Adrenal gland (tissue), 5 donors: ENCODE measurements at regions not wholly inside any gene's neighbourhood (a gene's known extent, or its start where the extent isn't known, plus 50 kb on each side); places are given as distances from the start of the nearest gene placed in this dataset.

Experiments
- POLR2A ChIP-seq, 2 donors: fragments of 450-650 bp; IDR thresholded peaks; one replicate each; pipeline ENCODE4 v1.6.1; 2017; ENCODE audit warnings: antibody characterized with exemption in 2 of 2, mild to moderate bottlenecking in 2 of 2, moderate library complexity in 1 of 2
- TF ChIP-seq, protein P1 (sequence below), 6 experiments: fragments of 450-650 bp in 4 of 6; fragments of 200-600 bp in 2 of 6; sonication (generic) in 1 of 6; IDR thresholded peaks; 1 replicate in 5 of 6; 2 replicates in 1 of 6; pipeline versions ENCODE4 v1.5.1 to v1.8.0; 2016 to 2021; ENCODE audit warnings: antibody characterized with exemption in 6 of 6, mild to moderate bottlenecking in 2 of 6, moderate library complexity in 1 of 6
- donor health status: DM: no; HTN: no; CAD: no.

DNA sequence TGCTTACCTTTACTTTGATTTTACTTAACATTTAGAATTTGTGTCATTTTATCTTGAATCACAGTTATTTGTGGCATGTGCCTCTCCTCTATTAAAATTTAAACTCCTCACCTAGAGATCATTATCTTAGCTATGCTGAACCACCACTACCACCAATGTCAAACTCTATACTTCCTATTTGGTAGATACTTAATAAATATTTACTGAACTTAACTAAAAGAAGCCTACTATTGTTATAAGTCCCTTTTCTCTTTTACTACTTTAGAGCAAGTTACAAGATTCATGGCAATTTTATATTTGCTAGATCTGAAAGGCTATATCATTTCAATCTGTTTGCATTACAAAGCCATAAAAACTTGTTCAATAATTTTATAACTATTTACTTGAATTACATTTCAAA lies 273.3 kb upstream of the CCNH start:
- TF ChIP-seq, protein P1, sequence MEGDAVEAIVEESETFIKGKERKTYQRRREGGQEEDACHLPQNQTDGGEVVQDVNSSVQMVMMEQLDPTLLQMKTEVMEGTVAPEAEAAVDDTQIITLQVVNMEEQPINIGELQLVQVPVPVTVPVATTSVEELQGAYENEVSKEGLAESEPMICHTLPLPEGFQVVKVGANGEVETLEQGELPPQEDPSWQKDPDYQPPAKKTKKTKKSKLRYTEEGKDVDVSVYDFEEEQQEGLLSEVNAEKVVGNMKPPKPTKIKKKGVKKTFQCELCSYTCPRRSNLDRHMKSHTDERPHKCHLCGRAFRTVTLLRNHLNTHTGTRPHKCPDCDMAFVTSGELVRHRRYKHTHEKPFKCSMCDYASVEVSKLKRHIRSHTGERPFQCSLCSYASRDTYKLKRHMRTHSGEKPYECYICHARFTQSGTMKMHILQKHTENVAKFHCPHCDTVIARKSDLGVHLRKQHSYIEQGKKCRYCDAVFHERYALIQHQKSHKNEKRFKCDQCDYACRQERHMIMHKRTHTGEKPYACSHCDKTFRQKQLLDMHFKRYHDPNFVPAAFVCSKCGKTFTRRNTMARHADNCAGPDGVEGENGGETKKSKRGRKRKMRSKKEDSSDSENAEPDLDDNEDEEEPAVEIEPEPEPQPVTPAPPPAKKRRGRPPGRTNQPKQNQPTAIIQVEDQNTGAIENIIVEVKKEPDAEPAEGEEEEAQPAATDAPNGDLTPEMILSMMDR (IDR thresholded peaks at IDR 0.05), result no peak
- no peak for TF ChIP-seq POLR2A (IDR thresholded peaks at IDR 0.05)
